HFFc6 (cell line): ENCODE measurements at regions not wholly inside any gene's neighbourhood (a gene's known extent, or its start where the extent isn't known, plus 50 kb on each side); places are given as distances from the start of the nearest gene placed in this dataset.
A peak's percentile ranks its signal among the peaks of the same experiment; 100 is the strongest.

Experiments
- DNase-seq: peaks from one replicate; pipeline ENCODE4 v3.0.0-alpha.2; 2018
- H3K27ac Mint-ChIP-seq: 2 replicates; pipeline ENCODE4 v1.8.0; 2020; ENCODE audit warnings: mild to moderate bottlenecking, mixed read lengths
- H3K27me3 Mint-ChIP-seq: 2 replicates; pipeline ENCODE4 v1.8.0; 2021; ENCODE audit warnings: mild to moderate bottlenecking, moderate library complexity, mixed read lengths; ENCODE audit not compliant: insufficient read depth
- H3K36me3 Mint-ChIP-seq: 2 replicates; pipeline ENCODE4 v1.8.0; 2021; ENCODE audit warnings: low read depth, mixed read lengths
- H3K4me1 Mint-ChIP-seq: 2 replicates; pipeline ENCODE4 v1.8.0; 2020; ENCODE audit warnings: low read depth, mixed read lengths
- H3K4me3 Mint-ChIP-seq: 2 replicates; pipeline ENCODE4 v1.8.0; 2020; ENCODE audit warnings: mild to moderate bottlenecking, moderate library complexity, mixed read lengths
- H3K9me3 Mint-ChIP-seq: 2 replicates; pipeline ENCODE4 v1.8.0; 2020; ENCODE audit warnings: mild to moderate bottlenecking, mixed read lengths
- TF ChIP-seq, protein P1 (sequence below): fragments of 200-600 bp; sonication (generic); IDR thresholded peaks from 2 replicates; pipeline ENCODE4 v1.5.0; 2021; ENCODE audit warnings: antibody characterized with exemption, mild to moderate bottlenecking

DNA sequence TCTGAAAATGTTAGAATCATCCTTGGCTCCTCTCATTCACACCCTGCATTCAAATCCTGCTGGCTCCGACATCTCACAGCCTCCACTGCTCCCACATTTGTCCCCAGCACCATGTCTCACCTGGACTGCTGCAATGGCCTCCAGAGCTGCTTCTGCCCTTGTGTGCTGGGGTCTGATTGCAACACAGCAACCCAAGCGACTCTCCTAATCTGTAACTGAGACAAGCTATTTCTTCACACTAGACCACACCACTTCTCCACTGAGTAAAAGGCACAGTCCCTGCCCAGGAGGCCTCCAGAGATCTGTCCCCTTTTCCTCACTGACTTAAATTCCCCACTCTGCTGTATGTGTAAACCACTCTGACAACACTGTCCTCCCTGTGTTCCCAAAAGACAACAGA is 151.1 kb upstream of the TAS2R1 start:
- no peak overlapping the region for H3K27ac Mint-ChIP-seq
- no peak for DNase-seq
- H3K36me3 Mint-ChIP-seq: peaks cover 7% of the 10 kb centered on the region
- H3K4me3 Mint-ChIP-seq: no peak overlapping the region
- peaks cover 39% of the 10 kb centered on the region for H3K4me1 Mint-ChIP-seq
- H3K27me3 Mint-ChIP-seq: no peaks in the 10 kb centered on the region; the same call in 1 of the 2 replicates
- H3K9me3 Mint-ChIP-seq: no peaks in the 10 kb centered on the region
- TF ChIP-seq, protein P1, sequence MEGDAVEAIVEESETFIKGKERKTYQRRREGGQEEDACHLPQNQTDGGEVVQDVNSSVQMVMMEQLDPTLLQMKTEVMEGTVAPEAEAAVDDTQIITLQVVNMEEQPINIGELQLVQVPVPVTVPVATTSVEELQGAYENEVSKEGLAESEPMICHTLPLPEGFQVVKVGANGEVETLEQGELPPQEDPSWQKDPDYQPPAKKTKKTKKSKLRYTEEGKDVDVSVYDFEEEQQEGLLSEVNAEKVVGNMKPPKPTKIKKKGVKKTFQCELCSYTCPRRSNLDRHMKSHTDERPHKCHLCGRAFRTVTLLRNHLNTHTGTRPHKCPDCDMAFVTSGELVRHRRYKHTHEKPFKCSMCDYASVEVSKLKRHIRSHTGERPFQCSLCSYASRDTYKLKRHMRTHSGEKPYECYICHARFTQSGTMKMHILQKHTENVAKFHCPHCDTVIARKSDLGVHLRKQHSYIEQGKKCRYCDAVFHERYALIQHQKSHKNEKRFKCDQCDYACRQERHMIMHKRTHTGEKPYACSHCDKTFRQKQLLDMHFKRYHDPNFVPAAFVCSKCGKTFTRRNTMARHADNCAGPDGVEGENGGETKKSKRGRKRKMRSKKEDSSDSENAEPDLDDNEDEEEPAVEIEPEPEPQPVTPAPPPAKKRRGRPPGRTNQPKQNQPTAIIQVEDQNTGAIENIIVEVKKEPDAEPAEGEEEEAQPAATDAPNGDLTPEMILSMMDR: no peak

DNA sequence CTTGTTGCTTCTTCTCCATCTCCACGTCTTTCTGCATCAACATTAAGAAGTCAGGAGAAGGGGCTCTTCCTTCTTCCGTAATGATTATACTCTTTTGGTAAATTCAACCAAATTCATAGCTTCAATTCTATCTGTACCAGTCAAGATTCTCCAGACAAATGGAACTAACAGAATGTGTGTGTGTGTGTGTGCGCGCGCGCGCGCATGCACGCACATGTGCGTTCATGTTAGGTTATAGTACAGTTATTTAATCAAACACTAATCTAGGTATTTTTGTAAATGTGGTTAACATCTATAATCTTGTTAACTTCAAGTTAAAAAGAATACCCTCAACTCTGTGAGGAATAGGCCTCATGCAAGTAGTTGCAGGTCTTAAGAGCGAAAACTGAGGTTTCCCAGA is 150.3 kb upstream of the TAS2R1 start:
- Mint-ChIP-seq H3K36me3 (peaks cover 7% of the 10 kb centered on the region), H3K27ac (no peak overlapping the region), H3K9me3 (no peaks in the 10 kb centered on the region), H3K4me3 (no peak overlapping the region), H3K27me3 (no peaks in the 10 kb centered on the region; the same call in 1 of the 2 replicates), H3K4me1 (peaks cover 42% of the 10 kb centered on the region)
- no peak for DNase-seq
- TF ChIP-seq, protein P1: no peak

DNA sequence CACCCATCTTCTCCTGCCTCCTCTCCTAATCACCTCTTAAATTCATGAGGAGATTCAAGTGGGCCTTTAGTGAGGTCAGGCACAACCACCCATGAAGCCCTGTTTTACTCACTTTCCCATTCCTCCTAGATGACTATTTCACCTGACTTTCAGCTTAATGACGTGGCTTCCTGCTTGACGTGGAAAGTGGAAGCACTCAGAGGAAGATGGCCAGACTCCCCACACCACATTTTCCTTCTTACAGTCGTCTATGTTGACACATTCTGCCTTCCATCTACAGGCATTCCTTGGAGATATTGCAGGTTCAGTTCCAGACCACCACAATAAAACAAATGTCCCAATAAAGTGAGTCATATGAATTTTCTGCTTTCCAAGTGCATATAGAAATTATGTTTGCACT is 146.4 kb upstream of the TAS2R1 start:
- TF ChIP-seq, protein P1: no peak
- Mint-ChIP-seq H3K9me3 (no peaks in the 10 kb centered on the region), H3K4me3 (peak overlapping the region; percentile 40), H3K27me3 (no peaks in the 10 kb centered on the region; the same call in 1 of the 2 replicates), H3K4me1 (peaks cover 40% of the 10 kb centered on the region), H3K36me3 (peaks cover 4% of the 10 kb centered on the region), H3K27ac (peak overlapping the region; percentile 81)
- peak; percentile 53 for DNase-seq

DNA sequence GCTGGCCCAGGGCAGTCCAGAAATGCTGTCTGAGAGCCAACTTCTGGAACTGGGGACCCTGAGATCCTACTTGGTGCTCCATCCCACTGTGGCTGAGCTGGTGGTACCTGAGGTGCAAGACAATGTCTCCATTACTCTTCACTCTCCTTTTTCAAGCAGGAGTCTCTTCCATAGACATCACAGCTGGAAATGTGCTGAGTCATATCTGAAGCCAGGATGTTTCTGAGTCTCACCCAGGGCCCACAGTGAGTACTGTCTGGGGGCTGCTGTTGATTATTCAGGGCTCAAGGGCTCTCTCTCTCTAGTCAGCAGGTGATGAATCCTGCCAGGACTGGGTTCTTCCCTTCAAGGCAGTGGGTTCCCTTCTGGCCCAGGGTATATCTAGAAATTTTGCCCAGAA is 145.2 kb upstream of the TAS2R1 start:
- H3K27me3 Mint-ChIP-seq: no peaks in the 10 kb centered on the region; the same call in 1 of the 2 replicates
- H3K9me3 Mint-ChIP-seq: no peaks in the 10 kb centered on the region
- TF ChIP-seq, protein P1: no peak
- peak; percentile 31 for DNase-seq
- no peak overlapping the region for H3K4me3 Mint-ChIP-seq
- H3K4me1 Mint-ChIP-seq: peaks cover 37% of the 10 kb centered on the region
- no peaks in the 10 kb centered on the region for H3K36me3 Mint-ChIP-seq
- H3K27ac Mint-ChIP-seq: peak overlapping the region; percentile 81

DNA sequence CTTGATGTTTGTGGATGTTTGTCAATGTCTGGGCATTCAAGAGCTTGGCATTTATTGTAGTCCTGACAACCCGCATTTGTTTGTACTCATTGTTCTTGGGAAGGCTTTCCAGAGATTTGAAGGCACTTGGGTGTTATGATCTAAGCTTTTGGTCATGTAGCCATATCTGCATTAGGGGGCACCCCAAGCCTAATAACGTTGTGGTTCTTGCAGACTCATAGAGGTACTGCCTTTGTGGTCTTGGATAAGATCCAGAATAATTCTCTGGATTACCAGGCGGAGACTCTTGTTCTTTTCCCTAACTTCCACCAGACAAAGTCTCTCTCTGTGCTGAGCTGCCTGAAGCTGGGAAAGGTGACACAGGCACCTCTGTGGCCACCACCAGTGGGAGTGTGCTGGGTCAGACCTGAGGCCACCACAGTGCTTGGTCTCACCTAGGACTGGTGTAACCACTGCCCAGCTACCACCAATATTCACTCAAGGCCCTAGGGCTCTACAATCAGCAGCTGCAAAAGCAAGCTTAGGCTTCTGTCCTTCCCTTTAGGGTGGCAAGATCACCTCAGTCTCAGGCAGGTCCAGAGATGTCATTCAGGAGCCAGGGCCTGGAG is 144.4 kb upstream of the TAS2R1 start:
- no peaks in the 10 kb centered on the region for H3K36me3 Mint-ChIP-seq
- DNase-seq: peak; percentile 91
- H3K9me3 Mint-ChIP-seq: no peaks in the 10 kb centered on the region
- H3K27me3 Mint-ChIP-seq: no peaks in the 10 kb centered on the region; the same call in 1 of the 2 replicates
- peak overlapping the region; percentile 81 for H3K27ac Mint-ChIP-seq
- no peak overlapping the region for H3K4me3 Mint-ChIP-seq
- TF ChIP-seq, protein P1: peak; percentile 78
- H3K4me1 Mint-ChIP-seq: peaks cover 37% of the 10 kb centered on the region
